Prostate gland (tissue), 2 donors: ENCODE measurements at regions not wholly inside any gene's neighbourhood (a gene's known extent, or its start where the extent isn't known, plus 50 kb on each side); places are given as distances from the start of the nearest gene placed in this dataset.

Source experiments
- DNase-seq: peaks from one replicate; pipeline ENCODE4 v3.0.0-alpha.2; 2019; ENCODE audit warnings: low spot score
- H3K27ac ChIP-seq, 2 donors: fragments of 200-600 bp; sonication (generic); 2 replicates each; pipeline ENCODE4 v1.5.1; 2017 to 2019
- H3K27me3 ChIP-seq: fragments of 200-600 bp; sonication (generic); replicated peaks from 2 replicates; pipeline ENCODE4 v1.5.1; 2019; ENCODE audit not compliant: insufficient read depth
- H3K36me3 ChIP-seq, 2 donors: fragments of 200-600 bp; sonication (generic); 1 replicate in 1 of 2; 2 replicates in 1 of 2; pipeline versions ENCODE4 v1.5.1 to v1.8.1; 2017 to 2019
- H3K4me1 ChIP-seq: fragments of 200-600 bp; sonication (generic); replicated peaks from 2 replicates; pipeline ENCODE4 v1.5.1; 2019
- H3K4me3 ChIP-seq, 2 donors: fragments of 200-600 bp; sonication (generic); 2 replicates each; pipeline ENCODE4 v1.5.1; 2017 to 2019
- H3K9me3 ChIP-seq: fragments of 200-600 bp; sonication (generic); 2 replicates; pipeline ENCODE4 v1.5.1; 2017
- CTCF ChIP-seq, 4 experiments: fragments of 200-600 bp in 2 of 4; fragments of 450-650 bp in 2 of 4; sonication (generic) in 2 of 4; IDR thresholded peaks; 1 replicate in 3 of 4; 2 replicates in 1 of 4; pipeline ENCODE4 v1.5.1; 2016 to 2019; ENCODE audit warnings: antibody characterized with exemption in 4 of 4, mild to moderate bottlenecking in 2 of 4, moderate library complexity in 2 of 4
- POLR2A ChIP-seq: fragments of 450-650 bp; IDR thresholded peaks from one replicate; pipeline ENCODE4 v1.6.1; 2016; ENCODE audit warnings: antibody characterized with exemption, mild to moderate bottlenecking
- POLR2AphosphoS5 ChIP-seq: sonication (generic); formaldehyde crosslinking; IDR thresholded peaks from one replicate; pipeline ENCODE4 v1.6.1; 2017; ENCODE audit warnings: antibody characterized with exemption
- WGBS: methylation state at CpG from one replicate; pipeline ENCODE4 v1.1.5; 2018; 5-methylcytosine and 5-hydroxymethylcytosine counted together
- intact Hi-C: fragments of 100-400 bp; cut with DNase I; formaldehyde crosslinking; loops from one replicate; pipeline ENCODE4 v1.14.2; 2022

- Histone ChIP-seq H3K27ac (peak overlapping the region; percentile 85 to 89), H3K27me3 (no peaks in the 10 kb centered on the region), H3K36me3 (no peaks in the 10 kb centered on the region), H3K4me1 (peaks cover 8% of the 10 kb centered on the region), H3K4me3 (peak overlapping the region; percentile 29 to 44), H3K9me3 (no peaks in the 10 kb centered on the region)
- 48% methylated on average over 20 of the region's 20 CpGs for WGBS
- no peak for DNase-seq
- intact Hi-C loops, result loop anchor here (5.0 kb wide), 4 partner anchors 91 to 286 kb away; partner anchors contain the start of gene IER5L
- TF ChIP-seq CTCF (IDR thresholded peaks at IDR 0.05) (no peak), POLR2A (no peak), POLR2AphosphoS5 (no peak)
Observed at GRCh38 chr9:129321286-129322021, 143.4 kb upstream of the IER5L start.

DNA sequence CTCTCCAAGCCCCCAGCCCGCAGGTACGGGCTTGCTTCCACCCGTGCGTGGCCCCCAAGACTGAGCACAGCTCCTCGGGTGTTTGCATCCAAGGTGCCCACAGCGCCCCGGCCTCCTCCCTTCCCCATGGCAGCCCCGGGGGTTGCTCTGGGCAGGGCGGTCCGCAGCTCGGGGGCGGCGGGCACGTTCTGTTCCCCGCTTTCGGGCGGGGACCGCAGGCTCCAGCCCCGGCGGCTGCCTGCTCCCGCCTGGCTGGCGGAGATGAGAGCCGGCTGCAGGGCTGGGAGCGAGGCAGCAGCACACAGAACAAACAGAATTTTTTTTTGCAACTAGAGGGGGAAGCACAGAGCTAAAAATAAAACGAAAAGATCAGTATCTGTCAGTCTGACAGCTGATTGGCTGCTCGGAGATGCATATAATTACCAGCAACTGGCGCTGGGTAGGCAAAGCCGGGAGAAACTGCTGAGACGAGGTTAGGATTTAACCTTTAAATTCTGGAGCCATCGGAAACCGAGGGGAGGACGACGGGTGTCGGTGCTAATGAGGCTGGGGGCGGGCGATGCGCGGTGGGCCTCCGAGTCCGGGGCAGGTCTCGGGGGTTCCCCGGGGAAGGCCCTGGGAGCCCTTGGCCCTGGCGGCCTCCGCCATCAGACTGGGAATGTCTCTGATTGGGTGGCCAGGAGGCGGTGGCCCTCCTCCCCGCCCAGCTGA is 142.7 kb upstream of the IER5L start:
- H3K27ac ChIP-seq, result peak overlapping the region; percentile 85 to 89
- no peaks in the 10 kb centered on the region for H3K27me3 ChIP-seq
- peak overlapping the region; percentile 29 to 44 for H3K4me3 ChIP-seq
- no peaks in the 10 kb centered on the region for H3K36me3 ChIP-seq
- under 1% methylated on average over 46 of the region's 46 CpGs for WGBS
- H3K4me1 ChIP-seq, result peaks cover 8% of the 10 kb centered on the region
- no peaks in the 10 kb centered on the region for H3K9me3 ChIP-seq
- peak; percentile 86 for DNase-seq
- intact Hi-C loops, result loop anchor here (5.0 kb wide), 4 partner anchors 92 to 287 kb away; partner anchors contain the start of gene IER5L
- peak; percentile 82 for TF ChIP-seq POLR2A
- peak; percentile 95 for TF ChIP-seq POLR2AphosphoS5
- peak in 2 of 4 experiments; percentile 38 to 59 for TF ChIP-seq CTCF (IDR thresholded peaks at IDR 0.05)

- Histone ChIP-seq H3K4me1 (peaks cover 8% of the 10 kb centered on the region), H3K9me3 (no peaks in the 10 kb centered on the region), H3K4me3 (peak overlapping the region; percentile 29 to 44), H3K36me3 (no peaks in the 10 kb centered on the region), H3K27ac (peak overlapping the region; percentile 85 to 89), H3K27me3 (no peaks in the 10 kb centered on the region)
- 19% methylated on average over 14 of the region's 14 CpGs for WGBS
- no peak for TF ChIP-seq POLR2AphosphoS5
- TF ChIP-seq CTCF (IDR thresholded peaks at IDR 0.05), result no peak
- TF ChIP-seq POLR2A, result no peak
- intact Hi-C loops, result loop anchor here (5.0 kb wide), 6 partner anchors 92 to 287 kb away; partner anchors contain the start of gene IER5L
- no peak for DNase-seq
Observed at GRCh38 chr9:129319938-129320481, 141.9 kb upstream of the IER5L start.

DNA sequence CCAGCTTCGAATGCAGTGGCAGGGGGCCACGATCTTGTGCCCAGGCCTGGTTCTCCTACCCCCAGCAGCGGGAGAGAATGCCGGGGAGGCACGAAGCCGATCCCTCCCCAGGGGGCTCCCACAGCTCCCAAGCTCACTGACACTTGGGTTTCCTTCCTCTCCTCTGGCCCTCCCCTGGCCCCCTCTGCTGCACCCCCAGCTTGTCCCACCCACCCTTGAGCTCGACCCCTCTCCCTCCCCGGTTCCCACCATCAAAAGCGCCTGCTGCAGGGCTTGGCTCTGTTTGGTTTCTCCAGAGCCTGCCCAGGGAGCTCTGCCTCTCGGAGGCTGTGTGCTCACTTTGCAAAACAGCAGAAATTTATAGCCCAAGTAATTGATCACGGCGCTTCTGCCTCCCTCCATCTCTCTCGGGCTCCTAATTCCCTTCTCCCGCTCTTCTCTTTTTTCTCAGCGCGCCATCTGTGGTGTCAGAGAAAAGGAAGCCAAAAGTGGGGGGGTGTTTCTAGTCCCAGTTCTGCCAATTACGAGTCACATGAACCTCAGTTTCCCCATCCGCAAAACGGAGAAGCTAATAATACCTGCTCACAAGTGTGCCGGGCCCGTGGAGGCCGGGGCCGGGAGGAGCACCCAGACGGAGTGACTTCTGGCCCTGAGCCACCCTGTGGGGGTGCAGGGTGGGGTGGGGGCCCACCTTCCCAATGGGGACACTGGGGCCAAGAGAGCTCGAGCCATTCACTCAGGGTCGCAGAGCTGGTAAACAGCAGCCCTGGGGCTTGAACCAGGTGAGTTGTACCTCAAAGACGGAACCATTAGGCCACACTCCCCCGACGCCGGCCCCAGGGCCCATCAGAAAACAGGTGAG is 141.2 kb upstream of the IER5L start:
- Histone ChIP-seq H3K36me3 (no peaks in the 10 kb centered on the region), H3K4me1 (peaks cover 8% of the 10 kb centered on the region), H3K27me3 (no peaks in the 10 kb centered on the region), H3K27ac (peak overlapping the region; percentile 85 to 89), H3K4me3 (no peak overlapping the region), H3K9me3 (no peaks in the 10 kb centered on the region)
- no peak for DNase-seq
- WGBS, result 67% methylated on average over 30 of the region's 30 CpGs
- TF ChIP-seq POLR2A (no peak), POLR2AphosphoS5 (no peak)
- intact Hi-C loops, result loop anchor here (5.0 kb wide), 2 partner anchors 163 to 178 kb away; no protein-coding TSS in a partner anchor
